ENCODE measurements at regions not wholly inside any gene's neighbourhood (a gene's known extent, or its start where the extent isn't known, plus 50 kb on each side); places are given as distances from the start of the nearest gene placed in this dataset.

DNA sequence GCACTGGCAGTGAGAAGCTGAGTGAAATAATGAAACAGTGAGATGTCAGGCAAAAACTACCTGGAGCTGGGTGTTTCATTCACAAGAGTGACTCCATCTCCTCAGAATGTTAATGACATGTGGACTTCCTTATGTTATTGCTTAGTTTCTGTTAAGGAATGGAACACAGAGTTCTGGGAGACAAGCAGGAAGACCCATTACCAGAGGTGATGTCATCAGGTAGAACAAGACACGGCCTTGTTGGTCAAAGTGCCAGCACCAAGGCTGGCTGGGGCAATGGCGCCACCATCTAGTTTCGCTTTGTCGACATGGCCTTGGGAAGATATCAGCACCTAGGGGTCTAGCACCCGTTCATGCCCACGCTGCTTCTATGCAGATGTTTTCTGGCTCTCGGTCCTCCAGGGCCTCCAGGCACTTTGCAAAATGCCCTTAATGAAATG lies 252.2 kb downstream of the FAM43A start:
- no peak overlapping the region for H3K4me3 ChIP-seq (ENCODE audit: insufficient read length, low read depth)
- H3K9me3 ChIP-seq (ENCODE audit: insufficient read depth, low read length): peaks cover 5% of the 10 kb centered on the region; the same call in 1 of the 2 replicates
- no peak for TF ChIP-seq SUZ12 (IDR thresholded peaks at IDR 0.05; ENCODE audit: extremely low read depth, insufficient read depth, insufficient read length)
- no peak for TF ChIP-seq ZNF274 (IDR thresholded peaks at IDR 0.05; ENCODE audit: low read depth, low read length)
- TF ChIP-seq YY1 (IDR thresholded peaks at IDR 0.05; ENCODE audit: insufficient read depth, insufficient read length): no peak
- no peak for DNase-seq (ENCODE audit: low read depth, low spot score)
- no peaks in the 10 kb centered on the region for H3K27me3 ChIP-seq (ENCODE audit: insufficient read depth, insufficient read length)
- no peaks in the 10 kb centered on the region for H3K36me3 ChIP-seq (ENCODE audit: insufficient read depth, insufficient read length, low read length)
- no peak overlapping the region for H3K9ac ChIP-seq (ENCODE audit: insufficient read length, low read depth)
- H3K4me1 ChIP-seq (ENCODE audit: insufficient read depth, insufficient read length): peaks cover 4% of the 10 kb centered on the region

DNA sequence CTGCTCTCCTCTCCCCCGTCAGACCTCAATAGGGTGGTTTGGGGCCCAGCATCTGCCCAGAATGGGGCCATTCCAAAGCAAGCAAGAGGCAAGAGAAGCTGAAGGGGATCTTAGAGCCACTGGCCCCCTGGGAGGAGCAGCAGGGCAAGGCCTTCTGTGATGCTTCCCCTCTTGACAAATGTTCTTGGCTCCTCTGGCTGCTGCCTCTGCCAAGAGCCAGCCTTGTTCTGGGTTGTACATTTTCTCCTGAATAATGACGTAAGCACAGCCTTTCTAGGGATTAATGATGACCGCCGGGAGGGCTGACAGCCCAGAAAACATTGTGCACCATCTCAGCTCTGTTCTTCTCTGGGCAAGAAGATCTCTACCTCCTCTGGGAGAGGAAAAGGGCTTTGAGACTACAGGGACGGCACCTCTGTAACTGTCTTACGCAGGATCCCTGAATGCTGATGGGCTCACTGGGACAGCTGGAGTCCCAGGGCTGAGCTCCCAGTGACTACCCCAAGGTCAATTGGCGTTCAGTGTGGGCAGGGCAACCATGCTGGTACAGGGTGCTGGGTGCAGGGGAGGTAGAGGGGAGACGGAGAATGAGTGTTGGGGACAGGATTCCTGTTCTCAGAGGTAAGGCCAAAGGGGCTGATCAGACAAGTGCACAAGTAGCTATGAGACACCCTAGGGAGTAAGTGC lies 253.3 kb downstream of the FAM43A start:
- Histone ChIP-seq H3K27me3 (ENCODE audit: insufficient read depth, insufficient read length) (no peaks in the 10 kb centered on the region), H3K4me3 (ENCODE audit: insufficient read length, low read depth) (no peak overlapping the region), H3K9me3 (ENCODE audit: insufficient read depth, low read length) (no peaks in the 10 kb centered on the region), H3K9ac (ENCODE audit: insufficient read length, low read depth) (no peak overlapping the region), H3K36me3 (ENCODE audit: insufficient read depth, insufficient read length, low read length) (no peaks in the 10 kb centered on the region), H3K4me1 (ENCODE audit: insufficient read depth, insufficient read length) (no peaks in the 10 kb centered on the region)
- no peak for DNase-seq (ENCODE audit: low read depth, low spot score)
- TF ChIP-seq YY1 (IDR thresholded peaks at IDR 0.05; ENCODE audit: insufficient read depth, insufficient read length): no peak
- no peak for TF ChIP-seq ZNF274 (IDR thresholded peaks at IDR 0.05; ENCODE audit: low read depth, low read length)

DNA sequence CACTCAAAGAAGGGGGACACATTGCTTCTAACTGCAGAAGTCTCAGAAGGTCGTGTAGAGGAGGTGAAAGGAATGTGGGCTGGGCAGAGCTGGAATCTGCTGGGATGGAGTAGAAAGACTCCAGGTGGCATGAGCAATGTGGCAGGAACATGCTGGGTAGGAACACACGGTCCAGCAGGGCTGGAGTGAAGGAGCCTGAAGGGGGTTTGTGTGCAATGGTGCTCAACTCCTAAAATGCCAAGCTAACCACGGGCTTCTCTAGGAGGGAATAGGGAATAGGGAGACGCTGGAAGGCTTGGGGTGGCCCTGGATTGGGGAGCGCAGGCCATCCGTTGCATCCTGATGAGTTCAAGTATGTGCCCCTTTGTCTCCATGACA lies 253.8 kb downstream of the FAM43A start:
- DNase-seq (ENCODE audit: low read depth, low spot score): no peak
- no peaks in the 10 kb centered on the region for H3K4me1 ChIP-seq (ENCODE audit: insufficient read depth, insufficient read length)
- no peaks in the 10 kb centered on the region for H3K27me3 ChIP-seq (ENCODE audit: insufficient read depth, insufficient read length)
- no peak overlapping the region for H3K4me3 ChIP-seq (ENCODE audit: insufficient read length, low read depth)
- no peaks in the 10 kb centered on the region for H3K9me3 ChIP-seq (ENCODE audit: insufficient read depth, low read length)
- H3K36me3 ChIP-seq (ENCODE audit: insufficient read depth, insufficient read length, low read length): no peaks in the 10 kb centered on the region
- TF ChIP-seq YY1 (IDR thresholded peaks at IDR 0.05; ENCODE audit: insufficient read depth, insufficient read length) (no peak), SUZ12 (IDR thresholded peaks at IDR 0.05; ENCODE audit: extremely low read depth, insufficient read depth, insufficient read length) (no peak), ZNF274 (IDR thresholded peaks at IDR 0.05; ENCODE audit: low read depth, low read length) (no peak)
- H3K9ac ChIP-seq (ENCODE audit: insufficient read length, low read depth): no peak overlapping the region

DNA sequence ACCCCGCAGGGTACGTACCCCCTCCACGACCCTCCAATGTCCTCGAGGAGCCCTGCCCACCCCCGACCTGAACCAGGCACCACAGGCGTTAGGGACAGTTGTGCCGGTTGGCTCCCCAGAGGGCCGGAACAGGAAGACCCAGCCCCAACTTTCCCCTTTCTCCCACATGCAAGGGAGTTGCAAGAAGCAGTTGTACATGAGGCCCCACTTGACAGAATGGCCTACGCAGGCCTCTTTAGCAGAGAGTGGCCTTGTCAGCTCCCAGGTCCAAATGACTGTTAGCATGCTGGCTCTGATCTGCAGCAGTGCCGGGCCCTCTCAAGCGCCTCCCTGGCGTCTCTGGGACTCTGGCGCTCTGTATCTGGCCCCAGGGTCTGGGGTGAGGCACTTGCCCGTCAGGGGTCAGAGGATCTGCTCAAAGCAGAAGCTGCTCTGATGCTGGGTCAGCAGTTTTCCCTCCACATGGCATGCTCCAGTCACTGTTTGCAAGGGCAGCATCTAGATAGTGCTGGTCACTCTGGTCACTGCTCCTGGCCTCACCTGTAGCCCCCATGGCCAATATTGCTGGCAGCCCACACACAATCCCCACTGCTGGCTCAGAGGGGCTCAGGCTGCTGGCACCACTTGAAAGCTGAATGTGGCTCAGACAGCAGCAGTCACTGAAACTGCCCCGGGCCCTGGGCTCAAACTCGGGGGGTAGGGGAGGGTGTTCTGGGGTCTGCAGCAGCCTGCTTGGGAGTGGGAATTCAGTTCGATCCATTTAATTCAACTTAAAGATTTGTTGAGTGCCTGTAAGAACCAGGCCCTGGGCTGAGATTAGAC lies 254.5 kb downstream of the FAM43A start:
- TF ChIP-seq ZNF274 (IDR thresholded peaks at IDR 0.05; ENCODE audit: low read depth, low read length): no peak
- no peak for TF ChIP-seq YY1 (IDR thresholded peaks at IDR 0.05; ENCODE audit: insufficient read depth, insufficient read length)
- TF ChIP-seq SUZ12 (IDR thresholded peaks at IDR 0.05; ENCODE audit: extremely low read depth, insufficient read depth, insufficient read length): no peak
- H3K9me3 ChIP-seq (ENCODE audit: insufficient read depth, low read length): no peaks in the 10 kb centered on the region
- H3K36me3 ChIP-seq (ENCODE audit: insufficient read depth, insufficient read length, low read length): no peaks in the 10 kb centered on the region
- H3K4me1 ChIP-seq (ENCODE audit: insufficient read depth, insufficient read length): no peaks in the 10 kb centered on the region
- DNase-seq (ENCODE audit: low read depth, low spot score): no peak
- H3K9ac ChIP-seq (ENCODE audit: insufficient read length, low read depth): no peak overlapping the region
- H3K4me3 ChIP-seq (ENCODE audit: insufficient read length, low read depth): no peak overlapping the region
- H3K27me3 ChIP-seq (ENCODE audit: insufficient read depth, insufficient read length): no peaks in the 10 kb centered on the region

DNA sequence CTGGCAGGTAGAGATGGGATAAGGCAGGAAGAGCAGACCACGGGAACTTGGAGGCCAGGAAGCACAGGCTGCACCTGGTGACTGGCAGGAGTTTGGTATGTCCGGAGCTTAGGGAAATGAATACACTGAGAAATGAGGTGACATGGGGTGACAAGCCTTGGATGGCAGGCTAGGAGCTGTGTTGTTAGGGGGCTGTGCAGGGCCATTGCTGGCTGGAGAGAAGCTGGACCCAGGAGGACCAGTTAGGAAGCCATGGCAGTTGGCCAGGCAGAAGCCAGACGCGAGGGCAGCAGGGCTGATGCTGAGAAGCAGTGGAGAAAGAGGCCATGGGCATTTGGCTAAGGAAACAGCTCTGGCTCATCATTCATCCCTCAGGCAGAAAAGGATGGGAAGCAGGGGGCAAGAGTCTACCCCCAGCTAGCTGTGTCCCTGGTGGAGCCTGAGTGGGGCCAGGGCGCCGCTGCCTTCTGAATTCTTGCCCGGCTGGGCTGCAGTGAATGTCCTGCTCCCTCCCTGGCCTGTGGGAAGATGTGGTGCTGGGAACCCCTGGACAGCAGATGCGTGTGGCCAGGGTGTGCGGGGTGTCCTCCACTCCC lies 255.8 kb downstream of the FAM43A start:
- Histone ChIP-seq H3K27me3 (ENCODE audit: insufficient read depth, insufficient read length) (no peaks in the 10 kb centered on the region), H3K9ac (ENCODE audit: insufficient read length, low read depth) (no peak overlapping the region), H3K36me3 (ENCODE audit: insufficient read depth, insufficient read length, low read length) (no peaks in the 10 kb centered on the region), H3K4me3 (ENCODE audit: insufficient read length, low read depth) (no peak overlapping the region), H3K9me3 (ENCODE audit: insufficient read depth, low read length) (no peaks in the 10 kb centered on the region), H3K4me1 (ENCODE audit: insufficient read depth, insufficient read length) (peaks cover 3% of the 10 kb centered on the region)
- no peak for DNase-seq (ENCODE audit: low read depth, low spot score)
- no peak for TF ChIP-seq YY1 (IDR thresholded peaks at IDR 0.05; ENCODE audit: insufficient read depth, insufficient read length)
- TF ChIP-seq ZNF274 (IDR thresholded peaks at IDR 0.05; ENCODE audit: low read depth, low read length): no peak
- no peak for TF ChIP-seq SUZ12 (IDR thresholded peaks at IDR 0.05; ENCODE audit: extremely low read depth, insufficient read depth, insufficient read length)

DNA sequence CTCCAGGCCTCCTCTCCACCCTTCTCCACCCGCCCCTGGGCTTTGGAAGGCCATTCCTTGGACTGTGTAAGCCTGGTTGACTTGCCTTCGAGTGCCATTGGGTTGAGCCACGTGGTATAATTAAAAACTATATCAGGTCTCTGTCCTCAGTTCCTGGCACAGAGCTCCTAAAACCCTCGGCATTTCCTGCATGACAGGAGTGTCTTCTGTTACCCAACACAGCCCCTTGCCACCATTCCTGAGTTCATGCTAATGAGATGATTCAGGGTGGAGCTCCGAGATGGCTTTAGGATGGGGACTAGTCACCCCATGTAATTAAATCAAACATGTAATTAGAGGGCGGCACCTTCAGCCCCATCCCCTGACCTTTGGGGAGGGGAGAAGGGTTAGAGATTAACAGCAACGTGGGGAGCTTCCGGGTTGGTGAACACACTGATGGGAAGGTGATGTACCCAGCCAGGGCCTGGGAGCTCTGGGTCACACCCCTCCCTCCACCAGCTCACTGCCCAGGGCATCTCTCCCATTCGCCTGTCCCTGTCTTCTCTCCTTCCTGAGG lies 256.4 kb downstream of the FAM43A start:
- TF ChIP-seq SUZ12 (IDR thresholded peaks at IDR 0.05; ENCODE audit: extremely low read depth, insufficient read depth, insufficient read length): no peak
- no peaks in the 10 kb centered on the region for H3K9me3 ChIP-seq (ENCODE audit: insufficient read depth, low read length)
- H3K27me3 ChIP-seq (ENCODE audit: insufficient read depth, insufficient read length): no peaks in the 10 kb centered on the region
- no peak overlapping the region for H3K9ac ChIP-seq (ENCODE audit: insufficient read length, low read depth)
- DNase-seq (ENCODE audit: low read depth, low spot score): no peak
- H3K4me3 ChIP-seq (ENCODE audit: insufficient read length, low read depth): no peak overlapping the region
- H3K4me1 ChIP-seq (ENCODE audit: insufficient read depth, insufficient read length): peaks cover 3% of the 10 kb centered on the region
- H3K36me3 ChIP-seq (ENCODE audit: insufficient read depth, insufficient read length, low read length): no peaks in the 10 kb centered on the region

DNA sequence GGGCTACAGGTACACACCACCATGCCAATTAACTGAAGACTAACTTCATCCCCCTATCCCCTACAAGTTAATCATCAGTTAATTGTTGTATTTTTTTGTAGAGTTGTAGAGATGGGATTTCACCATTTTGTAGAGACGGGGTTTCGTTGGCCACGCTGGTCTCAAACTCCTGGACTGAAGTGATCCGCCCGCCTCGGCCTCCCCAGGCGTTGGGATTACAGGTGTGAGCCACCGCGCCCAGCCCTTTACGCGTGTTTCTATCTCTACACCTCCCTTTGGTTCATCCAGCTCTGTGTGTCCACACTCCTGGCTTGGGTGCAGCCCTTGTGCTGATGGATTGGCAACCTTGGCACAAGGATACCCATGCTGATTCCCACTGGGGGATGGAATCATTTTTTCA lies 258.8 kb downstream of the FAM43A start:
- DNase-seq (ENCODE audit: low read depth, low spot score): no peak
- peaks cover 3% of the 10 kb centered on the region for H3K4me1 ChIP-seq (ENCODE audit: insufficient read depth, insufficient read length)
- no peaks in the 10 kb centered on the region for H3K36me3 ChIP-seq (ENCODE audit: insufficient read depth, insufficient read length, low read length)
- no peak overlapping the region for H3K9ac ChIP-seq (ENCODE audit: insufficient read length, low read depth)
- TF ChIP-seq SUZ12 (IDR thresholded peaks at IDR 0.05; ENCODE audit: extremely low read depth, insufficient read depth, insufficient read length): no peak
- H3K9me3 ChIP-seq (ENCODE audit: insufficient read depth, low read length): no peaks in the 10 kb centered on the region
- no peaks in the 10 kb centered on the region for H3K27me3 ChIP-seq (ENCODE audit: insufficient read depth, insufficient read length)
- no peak overlapping the region for H3K4me3 ChIP-seq (ENCODE audit: insufficient read length, low read depth)

Data from NT2/D1 (cell line).